ENCODE measurements at regions not wholly inside any gene's neighbourhood (a gene's known extent, or its start where the extent isn't known, plus 50 kb on each side); places are given as distances from the start of the nearest gene placed in this dataset.
A peak's percentile ranks its signal among the peaks of the same experiment; 100 is the strongest.

DNA sequence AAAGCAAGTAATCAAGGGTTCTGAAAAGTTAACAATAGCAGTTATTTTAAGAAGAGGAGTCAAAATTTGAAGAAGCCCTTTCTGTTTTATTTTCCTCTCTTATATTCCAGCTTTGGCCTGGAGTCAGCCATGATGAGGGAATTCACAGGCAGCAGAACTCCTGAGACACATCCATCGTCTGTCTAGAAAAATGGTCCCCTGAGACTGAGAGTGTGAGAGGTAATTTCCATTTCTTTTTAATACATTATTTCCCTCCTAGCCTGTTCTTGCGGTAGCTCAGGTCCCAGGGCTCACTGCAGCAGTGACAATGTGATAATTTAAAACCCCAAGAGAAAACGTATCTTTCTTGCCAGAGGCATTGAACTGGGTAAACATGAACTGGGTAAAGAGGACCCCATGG, 296.0 kb downstream of the SMOC2 start:
- H3K4me1 Mint-ChIP-seq = peaks cover 6% of the 10 kb centered on the region
- peaks cover 26% of the 10 kb centered on the region for H3K9me3 Mint-ChIP-seq
- Histone ChIP-seq H3K27me3 (no peaks in the 10 kb centered on the region), H2AFZ (replicated peaks) (no peak overlapping the region), H3K36me3 (no peaks in the 10 kb centered on the region), H3K9ac (no peak overlapping the region), H3K9me3 (ENCODE audit: low read depth) (peaks cover 17% of the 10 kb centered on the region), H3K79me2 (ENCODE audit: low read depth) (no peaks in the 10 kb centered on the region), H3F3A (ENCODE audit: low read depth) (peaks cover 24% of the 10 kb centered on the region), H3K4me3 (no peak overlapping the region), H4K20me1 (ENCODE audit: low read depth) (no peaks in the 10 kb centered on the region), H3K4me2 (no peak overlapping the region), H3K4me1 (peaks cover 15% of the 10 kb centered on the region), H3K27ac (no peak overlapping the region)
- peaks cover 9% of the 10 kb centered on the region for H3K27me3 Mint-ChIP-seq (ENCODE audit: insufficient read depth, low read depth)
- no peaks in the 10 kb centered on the region for H3K36me3 Mint-ChIP-seq
- H3K27ac Mint-ChIP-seq = no peak overlapping the region
- no peak for DNase-seq (ENCODE audit: low spot score)
- TF ChIP-seq, protein P1, sequence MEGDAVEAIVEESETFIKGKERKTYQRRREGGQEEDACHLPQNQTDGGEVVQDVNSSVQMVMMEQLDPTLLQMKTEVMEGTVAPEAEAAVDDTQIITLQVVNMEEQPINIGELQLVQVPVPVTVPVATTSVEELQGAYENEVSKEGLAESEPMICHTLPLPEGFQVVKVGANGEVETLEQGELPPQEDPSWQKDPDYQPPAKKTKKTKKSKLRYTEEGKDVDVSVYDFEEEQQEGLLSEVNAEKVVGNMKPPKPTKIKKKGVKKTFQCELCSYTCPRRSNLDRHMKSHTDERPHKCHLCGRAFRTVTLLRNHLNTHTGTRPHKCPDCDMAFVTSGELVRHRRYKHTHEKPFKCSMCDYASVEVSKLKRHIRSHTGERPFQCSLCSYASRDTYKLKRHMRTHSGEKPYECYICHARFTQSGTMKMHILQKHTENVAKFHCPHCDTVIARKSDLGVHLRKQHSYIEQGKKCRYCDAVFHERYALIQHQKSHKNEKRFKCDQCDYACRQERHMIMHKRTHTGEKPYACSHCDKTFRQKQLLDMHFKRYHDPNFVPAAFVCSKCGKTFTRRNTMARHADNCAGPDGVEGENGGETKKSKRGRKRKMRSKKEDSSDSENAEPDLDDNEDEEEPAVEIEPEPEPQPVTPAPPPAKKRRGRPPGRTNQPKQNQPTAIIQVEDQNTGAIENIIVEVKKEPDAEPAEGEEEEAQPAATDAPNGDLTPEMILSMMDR (IDR thresholded peaks at IDR 0.05) = no peak
- TF ChIP-seq EZH2 (IDR thresholded peaks at IDR 0.05) = no peak
- TF ChIP-seq EZH2phosphoT487 (IDR thresholded peaks at IDR 0.05) = no peak
- H3K4me3 Mint-ChIP-seq = no peak overlapping the region

DNA sequence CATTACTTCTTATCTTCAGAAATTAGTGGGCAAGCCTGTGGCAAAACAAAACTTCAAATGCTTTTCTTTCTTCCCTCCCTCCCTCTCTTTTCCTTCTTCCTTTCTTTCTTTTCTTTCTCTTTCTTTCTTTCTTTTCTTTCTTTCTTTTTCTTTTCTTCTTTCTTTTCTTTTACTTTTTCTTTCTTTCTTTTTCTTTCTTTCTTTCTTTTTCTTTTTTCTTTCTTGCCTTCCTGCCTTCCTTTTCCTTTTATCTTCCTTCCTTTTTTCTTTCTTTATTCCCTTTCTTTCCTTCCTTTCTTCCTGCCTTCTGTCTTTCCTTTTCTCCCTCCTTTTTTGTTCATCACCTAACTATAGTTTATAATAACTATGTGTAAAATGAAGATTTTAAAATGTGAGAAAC, 295.1 kb downstream of the SMOC2 start:
- H4K20me1 ChIP-seq (ENCODE audit: low read depth) = no peaks in the 10 kb centered on the region
- no peak for DNase-seq (ENCODE audit: low spot score)
- Mint-ChIP-seq H3K4me3 (no peak overlapping the region), H3K27ac (no peak overlapping the region), H3K36me3 (no peaks in the 10 kb centered on the region), H3K4me1 (peaks cover 6% of the 10 kb centered on the region), H3K27me3 (ENCODE audit: insufficient read depth, low read depth) (peaks cover 6% of the 10 kb centered on the region), H3K9me3 (peaks cover 22% of the 10 kb centered on the region)
- no peak overlapping the region for H3K4me3 ChIP-seq
- H3K4me2 ChIP-seq = peak overlapping the region; percentile 29
- no peaks in the 10 kb centered on the region for H3K79me2 ChIP-seq (ENCODE audit: low read depth)
- H3K27me3 ChIP-seq = no peaks in the 10 kb centered on the region
- peaks cover 12% of the 10 kb centered on the region for H3K4me1 ChIP-seq
- no peak overlapping the region for H3K27ac ChIP-seq
- peaks cover 17% of the 10 kb centered on the region for H3K9me3 ChIP-seq (ENCODE audit: low read depth)
- TF ChIP-seq, protein P1 (IDR thresholded peaks at IDR 0.05) = no peak
- H3K9ac ChIP-seq = no peak overlapping the region
- peaks cover 21% of the 10 kb centered on the region for H3F3A ChIP-seq (ENCODE audit: low read depth)
- H2AFZ ChIP-seq (replicated peaks) = peak overlapping the region; percentile 73
- H3K36me3 ChIP-seq = no peaks in the 10 kb centered on the region

DNA sequence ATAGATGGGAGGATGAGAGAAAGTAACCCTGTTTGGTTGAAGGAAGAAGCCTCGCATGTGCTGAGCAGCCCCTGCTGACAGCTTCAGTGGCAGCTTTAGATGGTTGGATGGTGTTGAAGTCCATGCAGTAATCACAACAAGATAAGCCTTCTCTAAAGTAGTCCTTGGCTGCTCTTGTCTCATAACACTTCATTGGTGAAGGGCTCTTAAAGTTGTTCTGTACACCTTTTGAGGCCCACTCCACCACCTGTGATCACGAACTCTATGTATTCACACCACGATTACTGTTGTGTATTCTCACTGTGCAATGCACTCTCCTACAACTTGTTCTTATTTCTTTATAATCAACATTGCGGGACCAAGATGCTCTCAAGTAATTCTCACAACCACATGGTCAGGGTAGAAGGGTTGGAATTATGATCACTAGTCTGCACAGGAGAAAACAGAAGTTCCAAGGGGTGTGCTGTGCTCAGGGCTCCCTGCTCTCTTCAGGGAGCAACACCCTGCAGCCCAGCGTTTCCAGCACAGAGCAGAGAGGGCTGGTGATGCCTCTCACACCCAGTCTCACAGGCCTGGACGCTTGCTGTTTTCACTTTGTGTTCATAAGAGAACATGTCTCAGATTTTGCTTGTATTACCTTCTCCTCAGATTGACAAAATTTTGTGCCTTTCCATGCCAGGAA, 294.4 kb downstream of the SMOC2 start:
- Mint-ChIP-seq H3K4me3 (no peak overlapping the region), H3K9me3 (peaks cover 20% of the 10 kb centered on the region), H3K4me1 (peaks cover 6% of the 10 kb centered on the region), H3K27me3 (ENCODE audit: insufficient read depth, low read depth) (peaks cover 6% of the 10 kb centered on the region), H3K27ac (no peak overlapping the region), H3K36me3 (no peaks in the 10 kb centered on the region)
- H3K79me2 ChIP-seq (ENCODE audit: low read depth) = no peaks in the 10 kb centered on the region
- H3K4me1 ChIP-seq = peaks cover 12% of the 10 kb centered on the region
- H3K27ac ChIP-seq = no peak overlapping the region
- H3K9me3 ChIP-seq (ENCODE audit: low read depth) = peaks cover 17% of the 10 kb centered on the region
- H3F3A ChIP-seq (ENCODE audit: low read depth) = peaks cover 21% of the 10 kb centered on the region
- DNase-seq (ENCODE audit: low spot score) = no peak
- no peak overlapping the region for H3K4me3 ChIP-seq
- TF ChIP-seq EZH2phosphoT487 (IDR thresholded peaks at IDR 0.05) = no peak
- no peak for TF ChIP-seq EZH2 (IDR thresholded peaks at IDR 0.05)
- TF ChIP-seq, protein P1 (IDR thresholded peaks at IDR 0.05) = no peak
- no peak overlapping the region for H3K4me2 ChIP-seq
- H3K36me3 ChIP-seq = no peaks in the 10 kb centered on the region
- peak overlapping the region; percentile 73 for H2AFZ ChIP-seq (replicated peaks)
- H4K20me1 ChIP-seq (ENCODE audit: low read depth) = no peaks in the 10 kb centered on the region
- H3K27me3 ChIP-seq = no peaks in the 10 kb centered on the region
- H3K9ac ChIP-seq = no peak overlapping the region
